WERI-Rb-1 (cell line): ENCODE measurements at regions not wholly inside any gene's neighbourhood (a gene's known extent, or its start where the extent isn't known, plus 50 kb on each side); places are given as distances from the start of the nearest gene placed in this dataset.
"Not testable (repeated sequence)": the region's sequence is repeated elsewhere in the genome, so short reads cannot be mapped to it uniquely, and the experiment has no call there.

Source experiments
- DNase-seq: peaks from one replicate; pipeline ENCODE4 v3.0.0-alpha.2; 2020
- H3K27ac ChIP-seq: fragments of 250-450 bp; sonication (Bioruptor Pico); 2 replicates; pipeline ENCODE4 v1.5.1; 2020; ENCODE audit warnings: mild to moderate bottlenecking, moderate library complexity
- H3K27me3 ChIP-seq: fragments of 250-450 bp; sonication (Bioruptor Pico); 2 replicates; pipeline ENCODE4 v1.5.1; 2021; ENCODE audit warnings: mild to moderate bottlenecking, low read depth, moderate library complexity; ENCODE audit not compliant: insufficient read depth, severe bottlenecking
- H3K36me3 ChIP-seq: fragments of 250-450 bp; sonication (Bioruptor Pico); 2 replicates; pipeline ENCODE4 v1.5.1; 2020; ENCODE audit warnings: mild to moderate bottlenecking, moderate library complexity
- H3K4me3 ChIP-seq: 2 replicates; pipeline ENCODE4 v1.5.1; 2011; ENCODE audit warnings: low read depth, mild to moderate bottlenecking, control low read depth, low read length
- H3K9me3 ChIP-seq: fragments of 250-450 bp; sonication (Bioruptor Pico); 2 replicates; pipeline ENCODE4 v1.5.1; 2021; ENCODE audit warnings: mild to moderate bottlenecking, moderate library complexity; ENCODE audit not compliant: severe bottlenecking
- TF ChIP-seq, protein P1 (sequence below): IDR thresholded peaks from 2 replicates; pipeline ENCODE4 v1.5.1; 2011; ENCODE audit warnings: low read depth, mild to moderate bottlenecking, control low read depth, inconsistent platforms, low read length

- Histone ChIP-seq H3K4me3 (no peak overlapping the region), H3K9me3 (no peaks in the 10 kb centered on the region), H3K27me3 (no peaks in the 10 kb centered on the region), H3K36me3 (no peaks in the 10 kb centered on the region), H3K27ac (no peak overlapping the region)
- no peak for DNase-seq
- TF ChIP-seq, protein P1, sequence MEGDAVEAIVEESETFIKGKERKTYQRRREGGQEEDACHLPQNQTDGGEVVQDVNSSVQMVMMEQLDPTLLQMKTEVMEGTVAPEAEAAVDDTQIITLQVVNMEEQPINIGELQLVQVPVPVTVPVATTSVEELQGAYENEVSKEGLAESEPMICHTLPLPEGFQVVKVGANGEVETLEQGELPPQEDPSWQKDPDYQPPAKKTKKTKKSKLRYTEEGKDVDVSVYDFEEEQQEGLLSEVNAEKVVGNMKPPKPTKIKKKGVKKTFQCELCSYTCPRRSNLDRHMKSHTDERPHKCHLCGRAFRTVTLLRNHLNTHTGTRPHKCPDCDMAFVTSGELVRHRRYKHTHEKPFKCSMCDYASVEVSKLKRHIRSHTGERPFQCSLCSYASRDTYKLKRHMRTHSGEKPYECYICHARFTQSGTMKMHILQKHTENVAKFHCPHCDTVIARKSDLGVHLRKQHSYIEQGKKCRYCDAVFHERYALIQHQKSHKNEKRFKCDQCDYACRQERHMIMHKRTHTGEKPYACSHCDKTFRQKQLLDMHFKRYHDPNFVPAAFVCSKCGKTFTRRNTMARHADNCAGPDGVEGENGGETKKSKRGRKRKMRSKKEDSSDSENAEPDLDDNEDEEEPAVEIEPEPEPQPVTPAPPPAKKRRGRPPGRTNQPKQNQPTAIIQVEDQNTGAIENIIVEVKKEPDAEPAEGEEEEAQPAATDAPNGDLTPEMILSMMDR: no peak
Observed at GRCh38 chr2:34789169-34789568, 1190.1 kb upstream of the FAM98A start.

DNA sequence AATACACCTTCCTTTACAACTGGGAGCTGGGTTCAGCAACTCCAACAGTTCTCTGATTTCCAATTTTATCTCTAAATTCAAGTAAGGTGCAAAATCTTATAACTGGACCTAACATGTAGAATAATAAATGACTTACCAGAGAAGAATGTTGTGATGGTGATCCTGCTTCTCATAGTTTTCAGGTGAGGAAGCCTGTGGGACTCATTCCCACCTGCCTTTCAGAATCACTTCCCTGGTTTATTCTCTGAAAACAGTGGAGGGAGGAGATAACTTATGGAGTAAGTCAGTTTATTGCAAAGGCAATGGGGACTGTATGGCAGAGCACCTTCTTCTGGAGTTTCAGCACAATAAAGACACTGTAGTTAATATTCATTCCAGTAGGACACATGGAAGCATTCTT lies 1188.2 kb upstream of the FAM98A start:
- Histone ChIP-seq H3K27ac (no peak overlapping the region), H3K9me3 (no peaks in the 10 kb centered on the region), H3K4me3 (no peak overlapping the region), H3K36me3 (no peaks in the 10 kb centered on the region), H3K27me3 (no peaks in the 10 kb centered on the region)
- TF ChIP-seq, protein P1: no peak
- DNase-seq: no peak

GRCh38 chr2:34785206-34785785 lies 1186.2 kb upstream of the FAM98A start:
- no peak overlapping the region for H3K27ac ChIP-seq

GRCh38 chr2:34784701-34785100 lies 1185.6 kb upstream of the FAM98A start:
- Histone ChIP-seq H3K27me3 (no peaks in the 10 kb centered on the region), H3K27ac (no peak overlapping the region), H3K4me3 (no peak overlapping the region), H3K36me3 (no peaks in the 10 kb centered on the region), H3K9me3 (no peaks in the 10 kb centered on the region)
- TF ChIP-seq, protein P1: no peak
- DNase-seq: no peak

More at GRCh38 chr2:34785206-34785785, 1186.2 kb upstream of the FAM98A start:
- no peak overlapping the region for H3K4me3 ChIP-seq
- no peaks in the 10 kb centered on the region for H3K27me3 ChIP-seq
- no peaks in the 10 kb centered on the region for H3K9me3 ChIP-seq
- TF ChIP-seq, protein P1: no peak
- H3K36me3 ChIP-seq: no peaks in the 10 kb centered on the region
- DNase-seq: no peak

DNA sequence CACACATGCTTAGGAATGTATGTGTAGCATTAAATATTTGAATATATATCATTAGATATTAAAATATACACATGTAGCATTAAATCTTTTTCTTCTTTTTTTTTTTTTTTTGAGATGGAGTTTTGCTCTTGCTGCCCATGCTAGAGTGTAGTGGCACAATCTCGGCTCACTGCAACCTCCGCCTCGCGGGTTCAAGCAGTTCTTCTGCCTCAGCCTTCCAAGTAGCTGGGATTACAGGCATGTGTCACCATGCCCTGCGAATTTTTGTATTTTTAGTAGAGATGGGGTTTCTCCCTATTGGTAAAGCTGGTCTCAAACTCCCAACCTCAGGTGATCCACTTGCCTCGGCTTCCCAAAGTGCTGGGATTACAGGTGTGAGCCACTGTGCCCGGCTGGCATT lies 1151.6 kb upstream of the FAM98A start:
- not testable (repeated sequence) for H3K9me3 ChIP-seq, H3K27me3 ChIP-seq, H3K4me3 ChIP-seq, H3K27ac ChIP-seq, DNase-seq, H3K36me3 ChIP-seq

DNA sequence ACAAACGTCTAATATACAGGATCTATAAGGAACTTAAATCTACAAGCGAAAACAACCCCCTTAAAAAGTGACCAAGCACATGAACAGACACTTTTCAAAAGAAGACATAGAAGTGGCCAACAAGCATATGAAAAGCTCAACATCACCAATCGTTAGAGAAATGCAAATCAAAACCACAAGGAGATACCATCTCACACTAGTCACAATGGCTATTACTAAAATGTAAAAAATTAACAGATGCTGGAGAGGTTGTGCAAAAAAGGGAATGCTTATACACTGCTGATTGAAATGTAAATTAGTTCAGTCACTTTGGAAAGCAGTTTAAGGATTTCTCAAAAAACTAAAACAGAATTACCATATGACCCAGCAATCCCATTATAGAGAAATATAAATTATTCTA lies 1148.5 kb upstream of the FAM98A start:
- Histone ChIP-seq H3K27me3 (no peaks in the 10 kb centered on the region), H3K9me3 (peaks cover 6% of the 10 kb centered on the region), H3K4me3 (no peak overlapping the region), H3K27ac (no peak overlapping the region), H3K36me3 (no peaks in the 10 kb centered on the region)
- TF ChIP-seq, protein P1: no peak
- no peak for DNase-seq
